Endothelial cell of umbilical vein (primary cell): ENCODE measurements at regions not wholly inside any gene's neighbourhood (a gene's known extent, or its start where the extent isn't known, plus 50 kb on each side); places are given as distances from the start of the nearest gene placed in this dataset.

Source experiments
- BruUV-seq: library from RNA; stranded (reverse); fragments of 400-500 nt; replicated peaks from 2 replicates; lab custom pipeline; 2021; lab: Mats Ljungman, UMichigan
- CTCF ChIA-PET: fragments of 300-600, 350-600 bp; sonication (Branson Sonifier 250); formaldehyde crosslinking; loops from one replicate; lab custom pipeline; 2021; ENCODE audit warnings: antibody characterized with exemption, inconsistent platforms; lab: Charles Lee
- POLR2A ChIA-PET: fragments of 300-600, 350-600 bp; sonication (Branson Sonifier 250); formaldehyde crosslinking; loops from one replicate; lab custom pipeline; 2021; ENCODE audit warnings: antibody characterized with exemption, inconsistent platforms; lab: Charles Lee
- DNase-seq: peaks from one replicate; pipeline ENCODE4 v3.0.0-alpha.2; 2011; ENCODE audit warnings: low read depth, low spot score
- FAIRE-seq: peaks from 2 replicates; lab custom pipeline; 2011; peaks lifted over from hg19 to GRCh38; lab: Jason Lieb, UNC
- H2AFZ ChIP-seq: 2 replicates; pipeline ENCODE4 v1.6.0; 2012; ENCODE audit warnings: low read depth, low read length, control low read depth, inconsistent platforms
- H3K27ac ChIP-seq: 2 replicates; pipeline ENCODE4 v1.5.1; 2011; ENCODE audit warnings: low read depth, mild to moderate bottlenecking, control low read depth, low read length, moderate library complexity; ENCODE audit not compliant: insufficient read depth
- H3K27me3 ChIP-seq, 2 experiments: 2 replicates each; pipeline versions ENCODE4 v1.6.0 to v1.6.1; 2011; ENCODE audit warnings: low read length in 2 of 2, mixed read lengths in 1 of 2; ENCODE audit not compliant: control insufficient read depth in 2 of 2, insufficient read depth in 2 of 2
- H3K36me3 ChIP-seq, 2 experiments: 2 replicates in 1 of 2; 3 replicates in 1 of 2; pipeline ENCODE4 v1.5.1; 2011; ENCODE audit warnings: low read length in 2 of 2, mild to moderate bottlenecking in 1 of 2, moderate library complexity in 1 of 2; ENCODE audit not compliant: control insufficient read depth in 2 of 2, insufficient read depth in 2 of 2; ENCODE audit errors: extremely low read depth in 1 of 2
- H3K4me1 ChIP-seq: 3 replicates; pipeline ENCODE4 v1.5.1; 2011; ENCODE audit warnings: mild to moderate bottlenecking, low read length; ENCODE audit not compliant: control insufficient read depth, insufficient read depth; ENCODE audit errors: extremely low read depth
- H3K4me2 ChIP-seq: 2 replicates; pipeline ENCODE4 v1.6.1; 2011; ENCODE audit warnings: low read length, control low read depth, mixed read lengths; ENCODE audit not compliant: insufficient read depth
- H3K4me3 ChIP-seq, 3 experiments: fragments of 200-600 bp in 1 of 3; sonication (generic), shearing (Covaris generic) in 1 of 3; replicated peaks in 1 of 3; 2 replicates each; pipeline ENCODE4 v1.5.1; 2011 to 2016; ENCODE audit warnings: control low read depth in 3 of 3, low read length in 3 of 3, mild to moderate bottlenecking in 2 of 3, inconsistent platforms in 1 of 3, low read depth in 1 of 3, moderate library complexity in 1 of 3; ENCODE audit not compliant: insufficient read depth in 1 of 3
- H3K79me2 ChIP-seq: 2 replicates; pipeline ENCODE4 v1.6.0; 2012; ENCODE audit warnings: low read length, inconsistent platforms; ENCODE audit not compliant: control insufficient read depth, insufficient read depth
- H3K9ac ChIP-seq: replicated peaks from 2 replicates; pipeline ENCODE3; 2011; ENCODE audit warnings: low read length, control low read depth; ENCODE audit not compliant: insufficient read depth; ENCODE audit errors: extremely low read depth
- H3K9me1 ChIP-seq: replicated peaks from 3 replicates; pipeline ENCODE4 v1.6.0; 2011; ENCODE audit warnings: mild to moderate bottlenecking, low read length; ENCODE audit not compliant: control insufficient read depth, insufficient read depth; ENCODE audit errors: extremely low read depth
- H3K9me3 ChIP-seq: replicated peaks from 2 replicates; pipeline ENCODE4 v1.5.1; 2012; ENCODE audit warnings: low read length, inconsistent platforms; ENCODE audit not compliant: control insufficient read depth, insufficient read depth
- H4K20me1 ChIP-seq: replicated peaks from 2 replicates; pipeline ENCODE3; 2011; ENCODE audit warnings: mild to moderate bottlenecking, low read length; ENCODE audit not compliant: control insufficient read depth, insufficient read depth; ENCODE audit errors: extremely low read depth
- EZH2 ChIP-seq: IDR thresholded peaks from 2 replicates; pipeline ENCODE4 v1.6.1; 2012; ENCODE audit warnings: borderline replicate concordance, low read depth, mild to moderate bottlenecking, moderate library complexity, low read length, inconsistent platforms; ENCODE audit not compliant: severe bottlenecking
- FOS ChIP-seq: IDR thresholded peaks from 2 replicates; pipeline ENCODE4 v1.6.1; 2011; ENCODE audit warnings: mild to moderate bottlenecking, low read length, moderate library complexity, borderline replicate concordance; ENCODE audit not compliant: insufficient read depth
- GATA2 ChIP-seq: IDR thresholded peaks from 2 replicates; pipeline ENCODE4 v1.7.0; 2011; ENCODE audit warnings: low read depth, mild to moderate bottlenecking, moderate library complexity, mixed read lengths, low read length; ENCODE audit not compliant: insufficient read length, insufficient read depth
- JUN ChIP-seq: IDR thresholded peaks from 2 replicates; pipeline ENCODE4 v1.6.1; 2011; ENCODE audit warnings: borderline replicate concordance, low read depth; ENCODE audit not compliant: insufficient read length, insufficient read depth
- MYC ChIP-seq: IDR thresholded peaks from one replicate; pipeline ENCODE4 v1.6.1; 2011; ENCODE audit warnings: mild to moderate bottlenecking, low read depth, low read length
- POLR2A ChIP-seq: IDR thresholded peaks from 2 replicates; pipeline ENCODE4 v1.6.1; 2012; ENCODE audit warnings: low read depth, mild to moderate bottlenecking, control low read depth, low read length
- POLR2AphosphoS5 ChIP-seq: IDR thresholded peaks from 2 replicates; pipeline ENCODE4 v1.6.1; 2012; ENCODE audit warnings: low read depth, mild to moderate bottlenecking, control low read depth, low read length, moderate library complexity; ENCODE audit not compliant: insufficient read depth
- dilution Hi-C: fragments of 300-500 bp; cut with MboI; formaldehyde crosslinking; loops from one replicate; pipeline ENCODE4 v1.15.0; 2019; ENCODE audit warnings: low sequenced_read_pairs; ENCODE audit not compliant: extremely low pct_ligation_motif_present
- intact Hi-C: fragments of 100-400 bp; cut with micrococcal nuclease; formaldehyde crosslinking; loops from one replicate; pipeline ENCODE4 v1.10.0; 2022
- TF ChIP-seq, protein P1 (sequence below): IDR thresholded peaks from 2 replicates; pipeline ENCODE4 v1.6.1; 2011; ENCODE audit not compliant: insufficient read depth, insufficient read length
- TF ChIP-seq, protein P2 (sequence below), 2 donors: IDR thresholded peaks; 1 replicate in 1 of 2; 2 replicates in 1 of 2; pipeline ENCODE4 v1.5.1; 2011; ENCODE audit warnings: low read length in 2 of 2, mild to moderate bottlenecking in 2 of 2, moderate library complexity in 2 of 2, control low read depth in 1 of 2, inconsistent platforms in 1 of 2, low read depth in 1 of 2; ENCODE audit not compliant: insufficient read depth in 1 of 2; ENCODE audit errors: extremely low read depth in 1 of 2

DNA sequence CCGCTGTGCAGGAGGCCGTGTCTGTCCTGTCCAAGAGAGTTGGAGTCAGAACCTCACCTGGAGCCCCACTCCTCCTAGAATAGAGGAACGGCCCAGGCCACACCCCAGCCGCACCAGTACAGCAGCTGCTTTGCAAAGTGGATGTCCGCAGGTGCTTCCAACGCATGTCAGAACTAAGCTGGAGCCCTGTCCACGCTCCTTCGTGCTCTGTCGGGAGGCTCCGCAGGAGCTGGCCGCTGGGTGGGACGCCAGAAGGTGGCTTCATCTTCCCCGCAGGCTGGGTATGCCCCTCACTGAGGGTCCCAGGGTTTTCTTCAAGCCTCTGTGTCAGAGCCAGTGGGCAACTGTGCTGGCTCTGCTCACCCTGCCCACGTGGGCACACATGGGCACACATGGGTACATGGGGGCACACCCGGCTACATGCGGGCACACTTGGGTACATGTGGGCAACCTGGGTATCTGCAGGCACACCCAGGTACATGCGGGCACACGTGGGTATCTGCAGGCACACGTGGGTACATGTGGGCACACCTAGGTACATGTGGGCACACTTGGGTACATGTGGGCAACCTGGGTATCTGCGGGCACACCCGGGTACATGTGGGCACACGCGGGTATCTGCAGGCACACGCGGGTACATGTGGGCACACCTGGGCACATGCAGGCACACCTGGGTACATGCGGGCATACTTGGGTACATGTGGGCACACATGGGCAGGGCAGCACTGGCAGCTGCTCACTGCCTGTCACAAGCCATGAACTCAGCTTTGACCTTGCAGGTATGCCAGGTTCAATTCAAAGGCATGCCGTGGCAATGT lies 67.1 kb upstream of the CTDP1 start:
- no peaks in the 10 kb centered on the region for H4K20me1 ChIP-seq
- FAIRE-seq (no peak), DNase-seq (no peak)
- BruUV-seq = no TSS peak
- no peak overlapping the region for H3K9ac ChIP-seq
- intact Hi-C loops = no loop called here
- no peaks in the 10 kb centered on the region for H3K36me3 ChIP-seq
- TF ChIP-seq MYC = no peak
- no peak for TF ChIP-seq EZH2
- TF ChIP-seq, protein P1, sequence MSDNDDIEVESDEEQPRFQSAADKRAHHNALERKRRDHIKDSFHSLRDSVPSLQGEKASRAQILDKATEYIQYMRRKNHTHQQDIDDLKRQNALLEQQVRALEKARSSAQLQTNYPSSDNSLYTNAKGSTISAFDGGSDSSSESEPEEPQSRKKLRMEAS = no peak
- TF ChIP-seq GATA2 = no peak
- TF ChIP-seq FOS = no peak
- no peak for TF ChIP-seq JUN
- TF ChIP-seq, protein P2, sequence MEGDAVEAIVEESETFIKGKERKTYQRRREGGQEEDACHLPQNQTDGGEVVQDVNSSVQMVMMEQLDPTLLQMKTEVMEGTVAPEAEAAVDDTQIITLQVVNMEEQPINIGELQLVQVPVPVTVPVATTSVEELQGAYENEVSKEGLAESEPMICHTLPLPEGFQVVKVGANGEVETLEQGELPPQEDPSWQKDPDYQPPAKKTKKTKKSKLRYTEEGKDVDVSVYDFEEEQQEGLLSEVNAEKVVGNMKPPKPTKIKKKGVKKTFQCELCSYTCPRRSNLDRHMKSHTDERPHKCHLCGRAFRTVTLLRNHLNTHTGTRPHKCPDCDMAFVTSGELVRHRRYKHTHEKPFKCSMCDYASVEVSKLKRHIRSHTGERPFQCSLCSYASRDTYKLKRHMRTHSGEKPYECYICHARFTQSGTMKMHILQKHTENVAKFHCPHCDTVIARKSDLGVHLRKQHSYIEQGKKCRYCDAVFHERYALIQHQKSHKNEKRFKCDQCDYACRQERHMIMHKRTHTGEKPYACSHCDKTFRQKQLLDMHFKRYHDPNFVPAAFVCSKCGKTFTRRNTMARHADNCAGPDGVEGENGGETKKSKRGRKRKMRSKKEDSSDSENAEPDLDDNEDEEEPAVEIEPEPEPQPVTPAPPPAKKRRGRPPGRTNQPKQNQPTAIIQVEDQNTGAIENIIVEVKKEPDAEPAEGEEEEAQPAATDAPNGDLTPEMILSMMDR (IDR thresholded peaks at IDR 0.05; ENCODE audit: extremely low read depth in 1 of 2, insufficient read depth in 1 of 2, low read depth in 1 of 2, low read length in 2 of 2) = no peak
- no peak for TF ChIP-seq POLR2A
- TF ChIP-seq POLR2AphosphoS5 = no peak
- ChIA-PET POLR2A (interaction anchor here (0.6 kb wide), 1 partner anchor 25 kb away, joined by 3 read pairs; no protein-coding TSS in a partner anchor), CTCF (no interaction called here)
- no peak overlapping the region for H3K4me2 ChIP-seq
- H2AFZ ChIP-seq = no peak overlapping the region
- dilution Hi-C loops = no loop called here
- H3K27me3 ChIP-seq = no peaks in the 10 kb centered on the region
- no peak overlapping the region for H3K4me3 ChIP-seq
- no peak overlapping the region for H3K27ac ChIP-seq
- H3K9me3 ChIP-seq = no peaks in the 10 kb centered on the region
- H3K4me1 ChIP-seq = no peaks in the 10 kb centered on the region
- H3K79me2 ChIP-seq = no peaks in the 10 kb centered on the region
- H3K9me1 ChIP-seq = no peaks in the 10 kb centered on the region
